Esophagus squamous epithelium (tissue), 4 donors: ENCODE measurements at regions not wholly inside any gene's neighbourhood (a gene's known extent, or its start where the extent isn't known, plus 50 kb on each side); places are given as distances from the start of the nearest gene placed in this dataset.

Experiments
- POLR2A ChIP-seq, 4 donors: fragments of 450-650 bp; IDR thresholded peaks; one replicate each; pipeline ENCODE4 v1.6.1; 2017; ENCODE audit warnings: antibody characterized with exemption in 4 of 4, mild to moderate bottlenecking in 4 of 4, moderate library complexity in 3 of 4
- TF ChIP-seq, protein P1 (sequence below), 6 experiments: fragments of 450-650 bp in 4 of 6; fragments of 200-600 bp in 2 of 6; sonication (generic) in 2 of 6; IDR thresholded peaks; one replicate each; pipeline ENCODE4 v1.5.1; 2016 to 2019; ENCODE audit warnings: antibody characterized with exemption in 6 of 6, mild to moderate bottlenecking in 4 of 6, moderate library complexity in 4 of 6

DNA sequence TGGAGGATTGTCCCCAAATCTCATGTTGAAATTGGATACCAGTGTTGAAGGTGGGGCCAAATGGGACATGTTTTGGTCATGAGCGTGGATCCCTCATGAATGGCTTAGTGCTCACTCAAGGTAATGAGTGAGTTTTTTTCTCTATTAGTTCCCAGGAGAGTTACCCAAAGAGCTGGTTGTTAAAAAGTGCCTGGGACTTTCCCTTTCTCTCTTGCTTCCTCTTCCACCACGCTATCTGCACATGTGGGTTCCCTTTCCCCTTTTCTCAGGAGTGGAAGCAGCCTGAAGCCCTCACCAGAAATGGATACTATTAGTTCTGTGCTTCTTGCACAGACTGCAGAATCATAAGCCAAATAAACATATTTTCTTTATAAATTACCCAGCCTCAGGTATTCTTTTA is 465.4 kb downstream of the FSCB start:
- TF ChIP-seq, protein P1, sequence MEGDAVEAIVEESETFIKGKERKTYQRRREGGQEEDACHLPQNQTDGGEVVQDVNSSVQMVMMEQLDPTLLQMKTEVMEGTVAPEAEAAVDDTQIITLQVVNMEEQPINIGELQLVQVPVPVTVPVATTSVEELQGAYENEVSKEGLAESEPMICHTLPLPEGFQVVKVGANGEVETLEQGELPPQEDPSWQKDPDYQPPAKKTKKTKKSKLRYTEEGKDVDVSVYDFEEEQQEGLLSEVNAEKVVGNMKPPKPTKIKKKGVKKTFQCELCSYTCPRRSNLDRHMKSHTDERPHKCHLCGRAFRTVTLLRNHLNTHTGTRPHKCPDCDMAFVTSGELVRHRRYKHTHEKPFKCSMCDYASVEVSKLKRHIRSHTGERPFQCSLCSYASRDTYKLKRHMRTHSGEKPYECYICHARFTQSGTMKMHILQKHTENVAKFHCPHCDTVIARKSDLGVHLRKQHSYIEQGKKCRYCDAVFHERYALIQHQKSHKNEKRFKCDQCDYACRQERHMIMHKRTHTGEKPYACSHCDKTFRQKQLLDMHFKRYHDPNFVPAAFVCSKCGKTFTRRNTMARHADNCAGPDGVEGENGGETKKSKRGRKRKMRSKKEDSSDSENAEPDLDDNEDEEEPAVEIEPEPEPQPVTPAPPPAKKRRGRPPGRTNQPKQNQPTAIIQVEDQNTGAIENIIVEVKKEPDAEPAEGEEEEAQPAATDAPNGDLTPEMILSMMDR (IDR thresholded peaks at IDR 0.05), result no peak
- no peak for TF ChIP-seq POLR2A (IDR thresholded peaks at IDR 0.05)
